HG02970 (cell line): ENCODE measurements at regions not wholly inside any gene's neighbourhood (a gene's known extent, or its start where the extent isn't known, plus 50 kb on each side); places are given as distances from the start of the nearest gene placed in this dataset.
"Not testable (repeated sequence)": the region's sequence is repeated elsewhere in the genome, so short reads cannot be mapped to it uniquely, and the experiment has no call there.

ENCODE experiments used
- ATAC-seq: cut with Tn5 transposase; IDR thresholded peaks from one replicate; pipeline ENCODE4 v1.9.1; 2021; ENCODE audit warnings: mild to moderate bottlenecking, moderate library complexity, moderate number of reproducible peaks; ENCODE audit not compliant: unreplicated experiment, low FRiP score

DNA sequence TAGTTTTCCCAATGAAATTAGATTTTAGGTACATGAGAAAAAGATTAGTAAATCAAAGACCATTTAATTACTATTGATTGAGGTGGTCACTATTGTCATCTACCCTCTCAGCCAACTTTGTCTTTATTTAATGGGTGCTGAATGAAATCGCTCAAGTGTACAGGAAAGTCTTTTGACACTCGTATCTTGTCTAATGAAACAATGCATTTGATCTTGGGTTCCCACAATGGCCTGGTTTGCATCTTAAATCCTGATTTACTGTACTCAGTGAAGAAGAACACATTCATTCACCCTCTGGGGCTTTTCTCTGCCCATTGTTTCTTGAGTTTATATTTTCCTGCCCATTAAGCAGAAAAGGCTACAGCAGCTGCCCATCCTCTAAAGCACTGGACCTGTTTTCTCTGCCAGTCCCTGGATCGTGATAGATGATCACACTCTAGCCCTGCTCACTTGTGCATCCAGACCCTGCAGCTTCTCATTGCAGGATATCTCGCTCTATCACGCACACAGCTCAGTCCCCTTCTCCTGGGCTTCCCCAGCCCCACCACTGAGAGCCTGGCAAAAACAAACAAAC is 1369.3 kb downstream of the AACS start:
- no peak for ATAC-seq

DNA sequence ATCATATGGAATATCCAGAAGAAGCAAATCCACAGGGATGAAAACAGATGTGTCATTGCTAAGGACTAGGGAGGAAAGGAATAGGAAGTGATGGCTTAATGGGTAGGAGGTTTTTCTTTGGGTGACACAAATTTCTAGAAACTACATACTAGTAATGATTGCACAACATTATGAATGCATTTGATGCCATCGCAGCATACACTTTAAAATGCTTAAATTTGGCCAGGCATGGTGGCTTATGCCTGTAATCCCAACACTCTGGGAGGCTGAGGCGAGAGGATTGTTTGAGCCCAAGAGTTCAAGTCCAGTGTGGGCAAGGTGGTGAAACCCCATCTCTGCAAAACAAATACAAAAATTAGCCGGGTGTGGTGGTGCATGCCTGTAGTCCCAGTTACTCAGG is 1370.8 kb downstream of the AACS start:
- no peak for ATAC-seq

DNA sequence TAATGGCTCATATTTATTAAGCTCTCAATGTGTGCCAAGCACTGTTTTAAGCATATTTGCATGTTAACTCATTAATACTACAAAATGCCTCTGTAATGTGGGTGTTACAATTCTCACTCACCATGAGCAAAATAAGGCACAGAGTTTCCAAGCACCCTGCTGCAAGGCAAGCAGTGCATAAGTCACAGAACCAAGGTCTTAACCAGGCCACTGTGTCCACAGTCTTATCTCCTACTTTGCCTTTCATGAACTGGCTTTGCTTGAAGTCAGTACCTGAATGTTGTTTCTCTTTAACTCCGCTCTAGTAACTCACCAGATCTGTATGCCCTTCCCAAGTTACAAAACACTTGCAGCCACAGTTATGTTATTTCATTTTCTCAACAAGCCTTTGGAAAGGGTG is 1372.7 kb downstream of the AACS start:
- ATAC-seq: no peak

DNA sequence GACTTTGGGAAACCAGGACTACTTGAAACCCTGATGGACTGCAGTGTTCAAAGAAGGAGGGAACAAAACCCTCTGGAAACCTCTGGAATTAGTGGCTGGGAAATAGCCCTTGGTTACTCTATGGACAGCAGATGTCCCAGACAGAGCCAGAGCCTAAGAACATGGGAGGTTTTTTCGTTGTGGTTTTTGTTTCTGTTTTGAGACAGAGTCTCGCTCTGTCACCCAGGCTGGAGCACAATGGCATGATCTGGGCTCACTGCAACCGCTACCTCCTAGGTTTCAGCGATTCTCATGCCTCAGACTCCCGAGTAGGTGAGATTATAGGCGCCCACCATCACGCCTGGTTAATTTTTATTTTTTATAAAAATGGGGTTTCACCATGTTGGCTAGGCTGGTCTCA is 1378.7 kb downstream of the AACS start:
- ATAC-seq: no peak

DNA sequence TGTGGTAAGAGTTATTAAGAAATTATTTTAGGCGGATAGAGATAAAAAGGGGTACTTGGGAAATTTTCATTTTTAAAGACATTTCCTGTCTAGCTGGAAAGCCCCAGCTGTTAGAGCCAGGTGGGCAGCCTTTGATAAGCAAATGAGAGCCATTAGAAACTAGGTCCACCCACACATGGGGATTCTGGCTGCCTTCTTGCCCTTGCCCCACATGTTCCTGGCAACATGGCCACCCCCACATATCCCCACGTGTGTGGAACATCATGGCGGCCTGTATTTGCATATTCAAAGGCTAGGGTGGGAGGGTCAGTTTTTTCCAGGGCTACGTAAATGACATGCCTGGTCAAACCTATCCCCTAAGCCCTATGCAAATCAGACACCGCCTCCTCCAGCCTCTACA is 1382.1 kb downstream of the AACS start:
- ATAC-seq: no peak

DNA sequence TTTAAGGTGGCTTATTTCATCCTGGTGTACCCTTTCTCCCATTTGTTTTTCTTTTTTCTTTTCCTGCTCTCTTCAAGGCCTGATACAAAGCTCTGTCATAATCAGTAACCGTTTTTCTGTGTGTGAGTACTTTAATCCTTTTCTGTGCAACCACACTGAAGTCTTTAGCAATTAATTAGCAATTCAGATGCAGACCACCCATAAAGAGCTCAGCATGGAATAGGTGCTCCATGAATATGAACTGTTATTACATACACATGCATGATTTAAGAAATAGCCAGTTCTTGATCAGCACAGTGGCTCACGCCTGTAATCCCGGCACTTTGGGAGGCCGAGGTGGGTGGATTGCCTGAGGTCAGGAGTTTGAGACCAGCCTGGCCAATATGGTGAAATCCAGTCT is 1386.6 kb downstream of the AACS start:
- ATAC-seq: no peak

DNA sequence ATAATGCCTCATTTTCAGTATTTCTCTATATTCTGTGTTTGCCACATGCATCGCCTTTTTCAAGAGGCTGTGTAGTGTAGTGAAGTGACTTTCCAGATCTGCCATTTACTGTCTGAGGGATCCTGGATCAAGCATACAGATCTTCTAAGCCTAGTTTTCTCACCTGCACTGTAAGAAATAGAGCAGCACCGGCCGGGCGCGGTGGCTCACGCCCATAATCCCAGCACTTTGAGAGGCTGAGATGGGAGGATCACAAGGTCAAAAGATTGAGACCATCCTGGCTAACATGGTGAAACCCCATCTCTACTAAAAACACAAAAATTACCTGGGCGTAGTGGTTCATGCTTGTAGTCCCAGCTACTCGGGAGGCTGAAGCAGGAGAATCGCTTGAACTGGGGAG is 1387.5 kb downstream of the AACS start:
- ATAC-seq: not testable (repeated sequence)

DNA sequence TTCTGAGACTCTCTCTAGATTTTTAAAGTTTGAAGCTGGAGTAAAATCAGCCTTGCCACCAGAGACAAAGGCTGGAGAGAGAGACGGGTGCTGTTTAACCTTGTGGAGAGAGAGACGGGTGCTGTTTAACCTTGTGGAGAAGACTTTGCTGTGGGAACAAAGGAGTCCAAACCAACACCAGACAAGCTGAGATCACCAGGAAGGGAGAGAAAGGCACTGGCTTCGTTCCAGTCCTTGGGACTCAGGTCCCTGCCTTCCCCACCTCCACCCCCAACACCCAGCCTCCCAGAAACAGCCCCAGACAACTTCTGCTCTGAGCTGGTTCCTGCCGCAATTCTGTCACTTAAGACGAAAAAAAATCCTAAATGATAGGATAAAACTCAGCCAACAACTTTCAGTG is 1389.3 kb downstream of the AACS start:
- ATAC-seq: no peak

DNA sequence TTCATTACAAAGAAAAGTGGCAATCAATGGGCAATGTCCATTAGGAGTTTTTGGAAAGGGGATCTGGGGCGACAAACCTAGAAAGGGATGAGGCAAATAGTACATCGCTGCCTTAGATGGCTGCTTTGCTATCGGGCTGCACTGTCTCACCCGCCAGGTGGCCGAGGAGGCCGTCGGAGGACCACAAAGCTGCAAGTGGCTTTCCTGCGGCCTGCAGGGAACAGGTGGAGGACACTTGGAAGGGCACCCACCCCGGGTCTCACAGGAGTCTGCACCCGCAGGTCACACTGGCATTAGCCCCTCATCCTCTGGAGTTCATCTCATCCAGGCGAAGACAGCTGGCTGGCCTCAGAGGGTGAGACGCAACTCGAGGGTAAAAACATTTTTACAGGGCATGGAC is 1392.5 kb downstream of the AACS start:
- ATAC-seq: no peak

DNA sequence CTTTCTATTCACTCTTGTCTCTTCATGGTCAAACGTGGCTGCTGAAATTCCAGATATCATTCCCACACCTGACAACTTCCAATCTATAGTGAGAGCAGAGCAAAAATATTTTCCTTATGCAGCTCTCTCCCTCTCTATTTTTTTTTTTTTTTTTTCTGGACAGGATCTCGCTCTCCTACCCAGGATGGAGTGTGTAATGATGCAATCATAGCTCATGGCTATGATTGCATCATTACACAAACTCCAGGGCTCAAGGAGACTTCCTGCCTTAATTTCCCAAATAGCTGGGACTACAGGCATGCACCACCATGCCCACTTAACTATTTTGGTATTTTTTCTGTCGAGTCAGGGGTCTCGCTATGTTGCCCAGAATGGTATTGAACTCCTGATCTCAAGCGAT is 1398.9 kb downstream of the AACS start:
- ATAC-seq: no peak

DNA sequence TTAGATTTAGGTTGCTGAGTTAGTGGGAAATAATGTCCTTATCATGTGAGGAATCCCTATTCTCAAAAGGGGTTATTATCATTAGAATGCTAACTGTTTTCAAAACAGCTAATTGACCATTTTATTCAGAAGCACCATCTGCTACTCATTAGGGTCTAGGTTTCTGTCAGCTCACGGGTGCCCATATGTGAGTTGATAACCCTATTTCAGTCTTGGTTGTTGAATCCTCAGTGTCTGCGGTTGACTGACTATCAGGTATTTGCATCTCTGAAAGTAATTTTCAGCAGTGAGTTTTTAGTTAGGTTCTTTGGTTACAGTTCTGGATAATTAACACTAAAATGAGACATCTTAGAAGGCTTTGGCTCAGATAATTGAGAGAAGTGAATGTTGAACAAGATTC is 1404.0 kb downstream of the AACS start:
- ATAC-seq: no peak

DNA sequence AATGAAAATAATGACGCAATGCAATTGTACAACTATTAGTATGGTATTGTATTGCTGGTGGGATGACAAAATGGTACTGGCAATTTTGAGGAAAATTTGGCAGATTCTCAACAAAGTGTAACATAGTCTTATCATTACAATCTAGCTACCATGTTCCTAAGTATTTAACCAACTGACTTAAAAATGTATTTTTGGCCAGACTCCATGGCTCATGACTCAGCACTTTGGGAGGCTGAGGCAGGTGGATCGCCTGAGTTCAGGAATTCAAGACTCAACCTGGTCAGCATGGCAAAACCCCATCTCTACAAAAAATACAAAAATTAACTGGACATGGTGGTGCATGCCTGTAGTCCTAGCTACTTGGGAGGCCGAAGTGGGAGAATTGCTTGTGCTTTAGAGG is 1409.5 kb downstream of the AACS start:
- no peak for ATAC-seq

DNA sequence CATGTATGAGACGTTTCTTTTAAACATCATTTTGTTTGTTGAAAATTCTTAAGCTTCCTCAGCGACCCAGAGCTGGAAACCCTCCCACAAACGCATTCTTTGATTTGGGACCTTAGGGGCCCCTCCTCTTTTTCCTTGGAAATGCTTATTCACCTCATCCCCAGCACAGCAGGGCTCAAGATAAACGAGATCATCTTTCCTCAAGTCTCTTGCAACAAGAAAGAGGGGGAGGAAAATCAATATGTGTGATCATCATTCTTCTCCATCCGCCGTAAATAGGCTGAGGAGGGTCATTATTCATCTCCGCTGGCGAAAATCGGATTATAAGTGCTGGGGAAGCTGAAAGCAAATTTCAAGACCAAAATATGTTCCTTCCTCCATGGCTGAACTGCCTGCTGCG is 1415.2 kb downstream of the AACS start:
- ATAC-seq: no peak

DNA sequence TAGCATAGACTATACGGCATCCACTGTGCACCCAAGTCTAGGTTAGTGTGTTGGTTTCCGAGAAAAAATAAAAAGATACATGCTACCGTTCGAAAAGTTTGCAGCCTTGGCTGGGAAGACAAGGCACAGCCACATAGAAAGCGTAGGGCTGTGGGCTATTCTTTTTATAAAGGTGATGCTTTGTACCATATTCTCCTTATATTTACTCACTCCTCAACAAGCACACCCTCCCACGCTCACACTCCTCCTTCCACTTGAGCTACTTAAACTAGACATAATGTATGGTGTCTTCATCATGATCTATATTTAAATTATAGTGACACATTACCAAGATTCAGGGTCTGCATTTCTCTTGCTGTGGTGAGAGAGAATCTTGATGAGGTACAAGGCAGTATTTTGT is 1416.5 kb downstream of the AACS start:
- no peak for ATAC-seq

DNA sequence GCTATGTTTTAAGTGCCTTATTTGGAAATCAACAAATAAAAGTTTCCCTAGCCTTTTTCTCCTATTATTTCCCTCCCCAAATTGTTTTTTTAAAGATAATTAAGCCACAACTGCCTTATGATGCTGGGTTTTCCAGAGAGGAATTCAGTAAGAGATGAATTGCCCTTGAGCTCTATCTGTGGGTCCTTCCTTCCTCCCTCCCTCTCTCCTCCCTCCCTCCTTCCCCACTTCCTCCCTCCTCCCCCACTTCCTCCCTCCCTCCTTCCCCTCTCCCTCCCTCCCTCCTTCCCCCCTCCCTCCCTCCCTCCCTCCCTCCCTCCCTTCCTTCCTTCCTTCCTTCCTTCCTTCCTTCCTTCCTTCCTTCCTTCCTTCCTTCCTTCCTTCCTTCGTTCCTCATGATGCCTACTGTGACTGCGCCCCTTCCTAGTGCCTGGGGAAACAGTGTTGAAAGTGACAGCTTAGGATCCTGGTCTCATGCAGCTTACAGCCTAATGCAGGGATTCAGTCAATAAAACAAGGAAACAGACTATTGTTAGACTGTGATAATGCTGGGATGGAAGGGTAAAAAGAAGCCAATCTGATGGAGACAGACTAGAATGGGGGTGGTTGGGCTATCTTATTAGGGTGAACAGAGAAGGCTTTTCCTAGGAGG is 1417.1 kb downstream of the AACS start:
- no peak for ATAC-seq

DNA sequence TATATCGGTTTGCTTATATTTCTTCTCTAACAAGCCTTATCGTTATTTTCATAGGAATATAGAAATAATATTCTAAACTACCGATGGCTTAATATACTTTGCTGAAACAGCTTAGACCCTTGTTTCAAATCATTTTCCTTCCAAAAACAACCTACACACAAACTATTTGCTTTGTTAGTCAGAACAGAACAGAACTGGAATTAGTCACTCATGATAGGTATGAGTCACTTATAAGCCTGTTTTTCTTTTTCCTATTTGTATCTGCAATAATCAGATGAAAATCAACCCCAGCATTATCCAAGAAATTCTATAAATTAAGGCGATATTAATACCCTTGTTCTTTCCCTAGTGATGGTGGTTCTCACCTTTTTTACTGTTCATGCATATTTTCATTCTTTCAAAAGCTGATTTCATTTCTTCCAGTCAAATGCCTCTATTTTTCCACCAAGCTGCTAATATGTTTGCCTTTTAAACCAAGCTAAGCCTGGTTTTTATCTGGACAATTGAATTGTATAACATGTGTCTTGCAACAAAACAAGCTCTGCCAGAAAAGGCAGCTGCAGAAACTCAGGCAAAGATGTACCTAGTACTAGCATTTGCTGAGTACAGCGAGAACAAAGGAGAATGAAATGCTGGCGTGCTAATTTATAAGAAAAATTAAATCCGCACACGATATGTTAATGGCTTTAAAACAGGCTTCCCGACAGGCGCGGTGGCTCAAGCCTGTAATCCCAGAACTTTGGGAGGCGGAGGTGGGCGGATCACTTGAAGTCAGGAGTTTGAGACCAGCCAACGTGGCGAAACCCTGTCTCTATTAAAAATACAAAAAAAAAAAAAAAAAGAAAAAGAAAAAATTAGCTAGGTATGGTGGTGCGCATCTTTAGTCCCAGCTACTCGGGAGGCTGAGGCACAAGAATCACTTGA is 1418.2 kb downstream of the AACS start:
- no peak for ATAC-seq

DNA sequence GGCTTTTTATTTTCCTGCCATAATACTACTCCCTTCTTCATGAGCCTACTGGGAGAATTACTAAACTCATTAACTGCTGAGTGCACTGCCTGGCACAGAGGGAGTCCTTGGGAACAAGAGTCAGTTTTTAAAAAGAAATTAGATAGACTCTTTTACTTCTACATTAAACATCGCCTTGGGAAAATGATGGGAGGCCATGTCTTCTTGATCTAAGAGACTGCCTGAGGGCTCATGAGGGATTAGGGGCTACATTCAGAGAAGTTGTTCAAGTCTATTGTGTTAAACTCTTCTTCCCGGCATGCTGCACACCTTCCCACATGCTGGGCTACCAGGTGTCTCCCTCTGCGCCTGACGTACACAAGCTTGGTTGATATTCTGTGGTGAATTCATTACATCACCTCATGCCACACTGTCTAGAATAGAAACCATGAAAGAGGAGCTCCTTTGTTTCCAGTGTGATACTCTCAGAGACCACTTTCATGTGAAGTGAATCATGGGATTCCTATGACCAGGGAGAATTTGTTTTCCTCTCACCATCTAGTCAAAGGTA is 1422.3 kb downstream of the AACS start:
- no peak for ATAC-seq

DNA sequence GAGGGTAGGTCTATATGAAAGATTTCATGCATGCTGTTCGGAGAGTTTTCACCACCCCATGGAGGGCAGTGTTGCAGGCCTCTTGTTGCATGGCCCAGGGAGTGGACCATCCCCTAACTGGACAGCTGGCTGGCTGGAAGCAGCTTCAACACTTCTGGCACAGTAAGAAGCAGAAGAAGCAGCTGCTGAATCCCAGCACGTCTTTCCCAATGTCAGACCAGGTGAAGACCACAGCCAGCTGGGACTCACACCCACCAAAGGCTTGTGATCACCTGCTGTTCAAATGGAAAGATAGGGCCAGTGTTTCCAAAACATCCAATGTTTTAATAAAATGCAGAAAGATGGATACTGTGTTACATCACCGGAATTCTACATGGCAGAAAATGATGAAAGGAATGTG is 1423.6 kb downstream of the AACS start:
- no peak for ATAC-seq

DNA sequence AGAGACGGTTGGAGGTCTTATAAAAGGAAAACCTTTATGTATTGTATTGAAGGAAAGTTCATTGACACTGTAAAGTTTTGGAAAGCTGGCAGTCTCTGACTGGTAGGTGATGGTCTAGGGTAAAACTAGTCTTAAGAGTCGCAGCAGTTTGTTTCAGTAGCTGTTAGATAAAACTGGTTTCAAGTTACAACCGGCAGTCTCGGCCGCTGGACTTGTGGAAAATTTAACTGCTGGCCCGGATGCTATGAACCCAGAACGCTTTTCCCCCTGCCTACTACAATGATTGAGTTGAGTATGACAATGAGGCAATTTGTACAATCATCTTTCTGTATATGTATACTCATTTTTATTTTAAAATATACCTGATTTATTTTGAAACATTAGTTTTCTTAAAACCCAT is 1426.9 kb downstream of the AACS start:
- ATAC-seq: no peak

DNA sequence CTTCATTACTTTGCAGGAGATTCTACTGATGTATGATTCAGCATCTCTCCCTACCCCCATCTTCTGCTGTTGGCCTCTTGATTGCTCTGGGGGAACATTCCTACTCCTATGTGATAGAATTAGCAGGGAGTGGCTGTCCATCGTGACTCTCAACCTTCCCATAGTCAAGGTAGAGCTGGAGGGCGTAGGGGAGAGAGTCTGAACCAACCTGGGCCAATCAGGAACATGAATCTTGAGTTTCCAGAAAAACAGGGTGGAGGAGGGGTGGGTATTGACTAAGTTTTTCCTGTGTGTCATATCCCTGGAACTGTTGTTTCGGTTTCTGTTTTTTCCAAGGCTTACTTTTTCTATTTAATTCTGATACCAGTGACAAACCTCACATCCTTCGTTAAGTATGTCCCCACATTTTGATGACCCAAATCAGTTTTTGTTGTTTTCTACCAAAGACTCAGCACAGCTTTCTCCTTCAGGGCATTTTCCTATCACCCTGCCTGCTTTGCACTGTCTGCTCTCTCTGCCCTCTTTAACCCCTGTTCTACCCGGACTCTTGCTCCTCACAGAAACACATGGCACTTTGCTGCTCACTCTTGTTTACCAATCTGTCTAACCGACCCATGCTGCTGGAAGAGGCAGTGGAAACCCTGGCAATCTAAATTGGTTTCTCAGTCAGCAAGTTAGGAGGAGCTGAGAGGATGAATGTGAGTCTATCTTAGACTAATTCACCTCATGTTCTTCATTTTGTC is 1428.3 kb downstream of the AACS start:
- no peak for ATAC-seq

DNA sequence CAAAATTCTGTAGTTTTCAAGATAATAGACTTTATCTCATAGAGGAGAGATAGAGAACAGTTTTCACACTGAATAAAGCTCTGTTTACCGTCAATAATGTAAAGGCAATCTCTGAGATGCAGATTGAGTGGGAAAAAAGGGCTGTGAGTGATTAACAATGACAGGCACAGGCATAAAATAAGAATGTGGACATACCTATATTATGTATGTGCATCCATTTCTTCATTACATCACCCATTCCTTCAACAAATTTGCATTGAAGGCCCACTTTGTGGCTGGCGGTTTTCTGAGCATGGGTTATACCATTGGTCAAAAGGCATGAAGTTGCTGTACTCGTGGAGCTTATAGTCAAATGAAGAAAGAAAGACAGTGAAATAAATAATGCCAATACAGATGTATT is 1431.0 kb downstream of the AACS start:
- no peak for ATAC-seq
